Brain microvascular endothelial cell (primary cell): ENCODE measurements at regions not wholly inside any gene's neighbourhood (a gene's known extent, or its start where the extent isn't known, plus 50 kb on each side); places are given as distances from the start of the nearest gene placed in this dataset.

ENCODE experiments used
- DNase-seq: peaks from one replicate; pipeline ENCODE4 v3.0.0-alpha.2; 2020
- H3K27ac ChIP-seq: fragments of 250-450 bp; sonication (Bioruptor Pico); 2 replicates; pipeline ENCODE4 v1.5.1; 2020; ENCODE audit warnings: mild to moderate bottlenecking, moderate library complexity
- H3K27me3 ChIP-seq: fragments of 250-450 bp; sonication (Bioruptor Pico); replicated peaks from 2 replicates; pipeline ENCODE4 v1.5.1; 2020; ENCODE audit warnings: mild to moderate bottlenecking
- H3K36me3 ChIP-seq: fragments of 250-450 bp; sonication (Bioruptor Pico); replicated peaks from 2 replicates; pipeline ENCODE4 v1.5.1; 2020; ENCODE audit warnings: mild to moderate bottlenecking
- H3K4me3 ChIP-seq: 2 replicates; pipeline ENCODE4 v1.5.1; 2011; ENCODE audit warnings: low read depth, mild to moderate bottlenecking, control low read depth, low read length, moderate library complexity
- CTCF ChIP-seq: IDR thresholded peaks from 2 replicates; pipeline ENCODE4 v1.5.1; 2011; ENCODE audit warnings: low read depth, mild to moderate bottlenecking, moderate library complexity, low read length, control low read depth, inconsistent platforms; ENCODE audit errors: missing control alignments
- in situ Hi-C: cut with HindIII; loops from 2 replicates; pipeline ENCODE4 v1.10.0; 2017; ENCODE audit warnings: low sequenced_read_pairs, low pct_ligation_motif_present

- Histone ChIP-seq H3K27ac (no peak overlapping the region), H3K27me3 (no peaks in the 10 kb centered on the region), H3K4me3 (no peak overlapping the region), H3K36me3 (no peaks in the 10 kb centered on the region)
- no peak for TF ChIP-seq CTCF
- no peak for DNase-seq
- in situ Hi-C loops, result no loop called here
Measured at GRCh38 chr7:83306502-83306901, 143.8 kb upstream of the PCLO start.

DNA sequence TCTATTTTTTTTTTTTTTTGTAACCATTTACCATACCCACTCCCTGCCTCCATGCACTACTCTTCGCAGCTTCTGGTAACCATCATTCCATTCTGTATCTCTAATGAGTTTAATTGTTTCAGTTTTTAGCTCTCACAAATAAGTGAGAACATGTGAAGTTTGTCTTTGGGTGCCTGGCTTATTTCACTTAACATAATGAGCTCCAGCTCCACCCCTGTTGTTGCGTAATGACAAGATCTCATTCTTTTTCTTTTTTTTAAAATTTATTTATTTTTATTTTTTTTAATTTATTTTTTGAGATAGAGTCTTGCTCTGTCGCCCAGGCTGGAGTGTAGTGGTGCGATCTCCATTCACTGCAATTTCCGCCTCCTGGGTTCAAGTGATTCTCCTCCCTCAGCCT lies 142.3 kb upstream of the PCLO start:
- Histone ChIP-seq H3K27me3 (no peaks in the 10 kb centered on the region), H3K36me3 (no peaks in the 10 kb centered on the region), H3K27ac (no peak overlapping the region), H3K4me3 (no peak overlapping the region)
- DNase-seq, result no peak
- in situ Hi-C loops, result no loop called here
- TF ChIP-seq CTCF, result no peak

GRCh38 chr7:83301416-83301815 lies 138.7 kb upstream of the PCLO start:
- no peaks in the 10 kb centered on the region for H3K36me3 ChIP-seq
- peak; percentile 55 for DNase-seq
- in situ Hi-C loops, result no loop called here
- TF ChIP-seq CTCF, result no peak
- H3K4me3 ChIP-seq, result no peak overlapping the region
- no peaks in the 10 kb centered on the region for H3K27me3 ChIP-seq
- peak overlapping the region; percentile 46 for H3K27ac ChIP-seq

GRCh38 chr7:83290211-83290610 lies 127.5 kb upstream of the PCLO start:
- Histone ChIP-seq H3K27me3 (no peaks in the 10 kb centered on the region), H3K36me3 (no peaks in the 10 kb centered on the region), H3K4me3 (no peak overlapping the region), H3K27ac (no peak overlapping the region)
- in situ Hi-C loops, result no loop called here
- TF ChIP-seq CTCF, result no peak
- DNase-seq, result no peak

- Histone ChIP-seq H3K4me3 (no peak overlapping the region), H3K27me3 (no peaks in the 10 kb centered on the region), H3K36me3 (no peaks in the 10 kb centered on the region), H3K27ac (no peak overlapping the region)
- no peak for TF ChIP-seq CTCF
- DNase-seq, result no peak
- in situ Hi-C loops, result no loop called here
Measured at GRCh38 chr7:83289419-83289993, 126.8 kb upstream of the PCLO start.

DNA sequence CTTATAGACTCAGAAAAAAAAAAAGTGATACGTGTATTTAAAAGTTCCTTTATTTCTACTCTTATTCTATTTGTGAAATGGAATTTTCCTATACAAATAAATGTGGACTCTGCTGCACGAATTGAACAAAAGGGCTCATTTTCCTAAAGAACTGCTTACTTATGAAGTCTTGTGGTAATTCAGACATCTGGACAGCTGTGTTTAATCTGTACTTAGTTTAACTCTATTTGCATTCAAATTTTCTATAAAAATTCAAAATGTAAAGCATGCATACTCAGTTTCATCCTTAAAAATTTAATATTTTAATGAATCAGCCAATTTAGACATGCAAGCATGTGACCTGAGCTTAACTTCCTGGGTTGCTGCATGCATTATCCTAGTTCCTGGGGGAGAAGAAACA lies 118.0 kb upstream of the PCLO start:
- Histone ChIP-seq H3K36me3 (no peaks in the 10 kb centered on the region), H3K4me3 (no peak overlapping the region), H3K27ac (no peak overlapping the region), H3K27me3 (no peaks in the 10 kb centered on the region)
- in situ Hi-C loops, result no loop called here
- no peak for DNase-seq
- no peak for TF ChIP-seq CTCF
